ENCODE measurements at regions not wholly inside any gene's neighbourhood (a gene's known extent, or its start where the extent isn't known, plus 50 kb on each side); places are given as distances from the start of the nearest gene placed in this dataset.
"Not testable (repeated sequence)": the region's sequence is repeated elsewhere in the genome, so short reads cannot be mapped to it uniquely, and the experiment has no call there.

- no peak for DNase-seq (ENCODE audit: low spot score in 2 of 2, unreplicated experiment in 2 of 2)
- peaks cover 3% of the 10 kb centered on the region for H3K36me3 Mint-ChIP-seq
- H3K27ac Mint-ChIP-seq: no peak overlapping the region
- peaks cover 3% of the 10 kb centered on the region for H3K27me3 Mint-ChIP-seq (ENCODE audit: low read depth)
- H3K4me3 Mint-ChIP-seq: no peak overlapping the region
- no peaks in the 10 kb centered on the region for H3K4me1 Mint-ChIP-seq
- H3K9me3 Mint-ChIP-seq: peaks cover 27% of the 10 kb centered on the region
- TF ChIP-seq, protein P1, sequence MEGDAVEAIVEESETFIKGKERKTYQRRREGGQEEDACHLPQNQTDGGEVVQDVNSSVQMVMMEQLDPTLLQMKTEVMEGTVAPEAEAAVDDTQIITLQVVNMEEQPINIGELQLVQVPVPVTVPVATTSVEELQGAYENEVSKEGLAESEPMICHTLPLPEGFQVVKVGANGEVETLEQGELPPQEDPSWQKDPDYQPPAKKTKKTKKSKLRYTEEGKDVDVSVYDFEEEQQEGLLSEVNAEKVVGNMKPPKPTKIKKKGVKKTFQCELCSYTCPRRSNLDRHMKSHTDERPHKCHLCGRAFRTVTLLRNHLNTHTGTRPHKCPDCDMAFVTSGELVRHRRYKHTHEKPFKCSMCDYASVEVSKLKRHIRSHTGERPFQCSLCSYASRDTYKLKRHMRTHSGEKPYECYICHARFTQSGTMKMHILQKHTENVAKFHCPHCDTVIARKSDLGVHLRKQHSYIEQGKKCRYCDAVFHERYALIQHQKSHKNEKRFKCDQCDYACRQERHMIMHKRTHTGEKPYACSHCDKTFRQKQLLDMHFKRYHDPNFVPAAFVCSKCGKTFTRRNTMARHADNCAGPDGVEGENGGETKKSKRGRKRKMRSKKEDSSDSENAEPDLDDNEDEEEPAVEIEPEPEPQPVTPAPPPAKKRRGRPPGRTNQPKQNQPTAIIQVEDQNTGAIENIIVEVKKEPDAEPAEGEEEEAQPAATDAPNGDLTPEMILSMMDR (IDR thresholded peaks at IDR 0.05; ENCODE audit: unreplicated experiment): no peak
Observed at GRCh38 chr3:187481426-187481825, 113.2 kb downstream of the RTP4 start.

GRCh38 chr3:187475613-187476012 is 107.4 kb downstream of the RTP4 start:
- H3K4me1 Mint-ChIP-seq; H3K36me3 Mint-ChIP-seq; H3K27me3 Mint-ChIP-seq (ENCODE audit: low read depth); H3K27ac Mint-ChIP-seq; H3K4me3 Mint-ChIP-seq; DNase-seq (ENCODE audit: low spot score in 2 of 2, unreplicated experiment in 2 of 2): not testable (repeated sequence)
- H3K9me3 Mint-ChIP-seq: peaks cover 52% of the 10 kb centered on the region

- TF ChIP-seq, protein P1 (IDR thresholded peaks at IDR 0.05; ENCODE audit: unreplicated experiment): no peak
- no peak overlapping the region for H3K4me3 Mint-ChIP-seq
- no peak overlapping the region for H3K27ac Mint-ChIP-seq
- H3K9me3 Mint-ChIP-seq: peaks cover 58% of the 10 kb centered on the region
- no peaks in the 10 kb centered on the region for H3K4me1 Mint-ChIP-seq
- no peak for DNase-seq (ENCODE audit: low spot score in 2 of 2, unreplicated experiment in 2 of 2)
- H3K36me3 Mint-ChIP-seq: peaks cover 8% of the 10 kb centered on the region
- no peaks in the 10 kb centered on the region for H3K27me3 Mint-ChIP-seq (ENCODE audit: low read depth)
Observed at GRCh38 chr3:187473778-187474406, 105.7 kb downstream of the RTP4 start.

DNA sequence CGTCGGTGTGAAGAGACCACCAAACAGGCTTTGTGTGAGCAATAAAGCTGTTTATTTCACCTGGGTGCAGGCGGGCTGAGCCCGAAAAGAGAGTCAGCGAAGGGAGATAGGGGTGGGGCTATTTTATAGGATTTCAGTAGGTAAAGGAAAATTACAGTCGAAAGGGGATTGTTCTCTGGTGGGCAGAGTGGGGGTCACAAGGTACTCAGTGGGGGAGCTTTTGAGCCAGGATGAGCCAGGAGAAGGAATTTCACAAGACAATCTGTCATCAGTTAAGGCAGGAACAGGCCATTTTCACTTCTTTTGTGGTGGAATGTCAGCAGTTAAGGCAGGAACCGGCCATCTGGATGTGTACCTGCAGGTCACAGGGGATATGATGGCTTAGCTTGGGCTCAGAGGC is 98.1 kb downstream of the RTP4 start:
- not testable (repeated sequence) for H3K27ac Mint-ChIP-seq; DNase-seq (ENCODE audit: low spot score in 2 of 2, unreplicated experiment in 2 of 2); H3K36me3 Mint-ChIP-seq; H3K4me1 Mint-ChIP-seq; H3K27me3 Mint-ChIP-seq (ENCODE audit: low read depth); H3K4me3 Mint-ChIP-seq
- H3K9me3 Mint-ChIP-seq: peaks cover 15% of the 10 kb centered on the region

DNA sequence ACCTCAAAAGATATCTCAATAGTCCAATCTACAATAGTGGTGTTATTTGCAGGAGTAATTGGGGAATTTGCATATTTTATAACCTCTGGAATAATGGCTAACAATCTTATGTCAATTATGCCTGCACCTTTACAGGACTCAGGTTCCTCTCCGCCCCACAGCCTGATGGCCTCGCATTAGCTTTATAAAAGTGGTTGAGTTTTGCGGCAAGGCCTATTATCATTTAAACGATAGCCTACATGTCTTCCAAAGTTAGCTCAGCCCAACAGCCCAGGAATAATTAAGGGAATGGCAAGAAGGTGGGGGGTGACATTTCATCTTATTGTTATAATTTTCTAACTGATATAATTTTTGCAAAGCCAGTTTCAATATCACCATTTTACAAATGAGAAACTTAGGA is 97.3 kb downstream of the RTP4 start:
- Mint-ChIP-seq H3K27ac (no peak overlapping the region), H3K4me1 (no peaks in the 10 kb centered on the region), H3K9me3 (peaks cover 7% of the 10 kb centered on the region), H3K4me3 (no peak overlapping the region), H3K27me3 (ENCODE audit: low read depth) (peaks cover 4% of the 10 kb centered on the region), H3K36me3 (no peaks in the 10 kb centered on the region)
- no peak for DNase-seq (ENCODE audit: low spot score in 2 of 2, unreplicated experiment in 2 of 2)
- TF ChIP-seq, protein P1 (IDR thresholded peaks at IDR 0.05; ENCODE audit: unreplicated experiment): no peak

- TF ChIP-seq, protein P1 (IDR thresholded peaks at IDR 0.05; ENCODE audit: unreplicated experiment): no peak
- H3K27ac Mint-ChIP-seq: no peak overlapping the region
- no peaks in the 10 kb centered on the region for H3K9me3 Mint-ChIP-seq
- no peaks in the 10 kb centered on the region for H3K4me1 Mint-ChIP-seq
- H3K27me3 Mint-ChIP-seq (ENCODE audit: low read depth): peaks cover 4% of the 10 kb centered on the region
- H3K4me3 Mint-ChIP-seq: no peak overlapping the region
- H3K36me3 Mint-ChIP-seq: no peaks in the 10 kb centered on the region
- DNase-seq (ENCODE audit: low spot score in 2 of 2, unreplicated experiment in 2 of 2): no peak
Observed at GRCh38 chr3:187464682-187465081, 96.5 kb downstream of the RTP4 start.

- no peaks in the 10 kb centered on the region for H3K9me3 Mint-ChIP-seq
- peaks cover 4% of the 10 kb centered on the region for H3K27me3 Mint-ChIP-seq (ENCODE audit: low read depth)
- TF ChIP-seq, protein P1 (IDR thresholded peaks at IDR 0.05; ENCODE audit: unreplicated experiment): no peak
- H3K36me3 Mint-ChIP-seq: no peaks in the 10 kb centered on the region
- H3K27ac Mint-ChIP-seq: no peak overlapping the region
- no peak for DNase-seq (ENCODE audit: low spot score in 2 of 2, unreplicated experiment in 2 of 2)
- H3K4me3 Mint-ChIP-seq: no peak overlapping the region
- no peaks in the 10 kb centered on the region for H3K4me1 Mint-ChIP-seq
Observed at GRCh38 chr3:187458921-187459320, 90.7 kb downstream of the RTP4 start.

Data from mesothelial cell of epicardium (in vitro differentiated cells).